GM18867 (cell line): ENCODE measurements at regions not wholly inside any gene's neighbourhood (a gene's known extent, or its start where the extent isn't known, plus 50 kb on each side); places are given as distances from the start of the nearest gene placed in this dataset.

Experiments
- ATAC-seq: cut with Tn5 transposase; IDR thresholded peaks from one replicate; pipeline ENCODE4 v1.9.1; 2021; ENCODE audit warnings: mild to moderate bottlenecking, moderate library complexity; ENCODE audit not compliant: unreplicated experiment

DNA sequence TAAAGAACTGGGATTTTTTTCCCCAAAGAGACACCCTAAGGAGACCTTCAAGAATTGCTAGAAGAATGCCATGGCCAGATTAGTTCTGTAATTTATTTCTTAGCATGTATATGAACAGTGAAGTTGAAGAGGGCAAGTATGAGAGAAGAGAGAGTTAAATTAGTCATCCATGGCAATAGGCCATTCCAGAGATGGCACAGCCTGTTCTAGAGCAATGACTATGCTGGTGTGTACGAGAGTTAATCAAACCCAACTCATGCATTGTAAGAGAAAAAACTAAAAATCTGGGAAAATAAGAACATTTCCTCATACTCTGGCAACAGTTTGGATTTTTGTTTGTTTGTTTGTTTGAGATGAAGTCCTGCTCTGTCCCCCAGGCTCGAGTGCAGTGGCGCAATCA is 112.1 kb upstream of the PIK3C3 start:
- ATAC-seq: no peak

DNA sequence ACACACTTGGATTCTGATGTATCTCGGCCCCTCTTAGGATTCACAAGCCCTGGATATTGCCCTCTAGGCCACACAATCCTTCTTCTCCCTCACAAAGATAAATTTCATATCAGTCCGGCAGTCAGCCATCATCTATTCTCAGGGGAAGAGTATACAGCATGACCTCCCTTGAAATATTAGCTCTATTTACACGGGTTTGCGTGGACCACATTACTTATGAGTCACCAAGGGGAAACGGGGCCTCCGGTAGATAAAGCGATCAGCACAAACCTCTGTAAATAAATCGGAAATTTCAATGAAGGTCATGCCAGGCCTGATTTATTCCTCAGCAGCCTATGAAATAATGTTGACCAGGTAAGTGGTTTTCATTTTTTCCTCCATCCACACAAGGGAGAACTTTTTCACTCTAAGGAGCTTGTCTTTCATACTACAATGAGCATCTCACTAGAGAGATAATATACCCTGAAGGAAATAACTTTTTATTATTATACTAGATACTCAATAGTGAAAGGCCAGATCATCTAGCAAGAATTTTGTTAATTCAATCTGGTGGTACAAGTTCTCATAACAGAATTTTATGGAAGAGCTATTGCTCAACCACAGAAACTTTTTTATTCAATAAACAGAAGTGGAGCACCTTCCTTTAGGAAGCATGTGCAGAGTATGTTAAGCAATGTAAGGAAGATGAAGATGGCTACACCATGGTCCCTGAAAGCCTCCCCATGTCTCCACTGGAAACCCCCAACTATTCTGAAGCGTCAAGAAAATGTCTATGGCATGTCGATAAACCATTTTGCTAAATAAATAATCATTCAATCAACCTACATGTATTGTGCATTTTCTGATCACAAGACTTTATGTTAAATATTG is 125.2 kb upstream of the PIK3C3 start:
- no peak for ATAC-seq

DNA sequence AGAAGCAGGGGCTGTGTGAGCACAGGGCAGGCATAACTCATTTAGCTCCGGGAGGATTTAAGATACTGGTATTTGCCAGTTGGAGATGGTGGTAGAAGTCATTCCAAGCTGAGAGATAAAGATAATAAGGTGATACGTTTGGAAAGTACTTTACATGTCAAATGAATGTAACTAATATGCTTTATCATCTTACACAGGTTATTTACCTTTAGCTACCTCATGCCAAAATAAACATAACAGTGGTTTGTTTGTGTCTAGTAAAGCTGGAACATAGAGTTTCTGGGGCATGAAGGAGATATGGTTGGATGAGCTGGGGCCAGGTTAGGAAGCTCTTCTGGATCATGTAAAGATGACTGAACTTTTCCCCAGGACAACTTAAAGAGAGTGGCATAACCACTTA is 126.9 kb upstream of the PIK3C3 start:
- no peak for ATAC-seq

DNA sequence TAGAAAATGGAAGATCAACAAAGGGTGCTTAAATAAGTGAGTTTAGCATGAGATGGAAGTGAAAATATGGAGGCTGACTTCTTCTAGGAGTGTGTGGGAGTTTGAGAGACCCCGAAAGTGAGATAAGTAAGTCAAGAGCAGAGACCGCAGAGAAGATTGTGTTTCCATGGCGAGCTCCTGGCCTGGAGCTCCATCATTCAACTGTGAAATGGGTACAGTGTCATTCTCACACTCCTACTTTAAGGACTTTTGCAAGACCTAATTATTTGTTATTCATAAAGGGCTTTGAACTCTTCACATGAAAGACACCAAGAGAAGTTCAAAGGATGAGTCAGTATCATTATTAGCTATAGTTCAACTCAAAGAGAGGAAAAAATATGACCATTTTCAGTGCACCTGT is 134.2 kb upstream of the PIK3C3 start:
- no peak for ATAC-seq

DNA sequence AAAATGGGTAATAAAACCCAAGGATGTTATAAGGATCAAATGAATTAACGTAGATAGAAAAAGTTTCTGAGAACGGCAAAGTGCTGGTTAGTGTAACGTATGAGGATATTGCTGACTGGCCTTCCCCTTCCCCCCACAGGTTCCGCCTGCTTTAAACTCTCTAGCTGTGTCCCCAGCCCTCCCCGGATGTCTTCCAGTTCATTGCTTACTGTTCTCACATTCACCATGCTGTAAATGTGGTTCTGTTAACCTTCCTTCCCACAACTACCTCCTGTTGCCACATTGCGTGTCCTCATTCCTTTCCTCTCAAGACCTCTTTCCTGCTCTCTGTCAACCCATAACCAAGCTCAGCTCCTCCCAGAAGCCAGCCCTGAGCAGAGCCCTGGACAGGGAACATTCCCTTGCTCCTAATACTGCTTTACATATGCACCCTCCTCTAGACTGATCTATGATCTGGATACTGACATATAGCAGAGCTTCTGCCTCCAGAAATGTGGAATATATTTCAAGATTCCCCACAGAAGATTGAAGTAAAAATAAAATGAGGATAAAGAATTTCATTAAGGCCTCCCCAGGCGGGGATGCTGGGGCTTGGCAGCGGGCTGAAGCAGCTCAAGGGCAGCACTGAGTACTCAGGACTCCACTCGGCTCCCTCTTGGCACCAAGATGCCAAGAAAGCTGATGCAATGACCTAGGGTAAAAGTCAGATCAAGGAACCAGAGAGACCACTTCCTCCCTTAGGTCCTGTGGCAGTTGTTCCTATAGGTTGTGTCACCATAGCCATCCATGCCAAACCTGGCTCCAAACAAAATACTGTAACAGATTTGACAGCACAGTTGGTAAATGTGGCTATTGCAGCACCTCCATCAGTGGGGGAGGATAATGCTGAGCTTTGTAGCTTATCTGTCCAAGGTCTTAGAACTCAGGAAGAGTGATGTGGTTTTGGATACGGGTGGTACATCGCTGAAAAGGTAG is 136.4 kb upstream of the PIK3C3 start:
- no peak for ATAC-seq

DNA sequence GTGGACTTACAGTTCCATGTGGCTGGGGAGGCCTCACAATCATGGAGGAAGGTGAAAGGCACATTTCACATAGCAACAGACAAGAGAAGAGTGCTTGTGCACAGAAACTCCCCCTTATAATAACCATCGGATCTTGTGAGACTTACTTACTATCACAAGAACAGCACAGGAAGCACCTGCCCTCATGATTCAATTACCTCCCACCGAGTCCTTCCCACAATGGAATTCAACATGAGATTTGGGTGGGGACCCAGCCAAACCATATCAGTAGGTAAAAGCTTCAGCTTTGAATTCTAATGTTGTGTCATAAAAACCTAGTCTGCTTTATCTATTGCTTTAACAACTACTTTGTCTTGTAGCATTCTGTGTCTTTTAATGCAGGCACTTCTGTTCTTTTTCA is 140.4 kb upstream of the PIK3C3 start:
- ATAC-seq: no peak

DNA sequence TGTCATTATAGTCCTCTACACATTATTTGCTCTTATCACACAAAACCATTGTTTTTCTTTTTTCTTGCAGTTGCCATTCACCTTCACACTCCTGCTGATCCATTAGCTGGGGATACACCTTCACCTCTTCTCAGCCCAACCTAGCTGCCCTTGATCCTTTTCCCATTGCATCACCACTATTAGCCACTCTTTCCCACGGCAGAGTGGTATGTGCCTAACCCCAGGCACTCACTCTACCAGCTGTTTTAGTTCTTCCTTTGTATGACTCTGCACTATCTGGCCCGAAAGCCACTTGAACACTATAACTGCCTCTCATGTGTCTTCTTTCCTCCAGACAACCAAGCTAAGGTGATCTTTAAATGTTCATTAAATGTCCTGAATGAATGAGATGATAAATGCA is 145.4 kb upstream of the PIK3C3 start:
- ATAC-seq: no peak

DNA sequence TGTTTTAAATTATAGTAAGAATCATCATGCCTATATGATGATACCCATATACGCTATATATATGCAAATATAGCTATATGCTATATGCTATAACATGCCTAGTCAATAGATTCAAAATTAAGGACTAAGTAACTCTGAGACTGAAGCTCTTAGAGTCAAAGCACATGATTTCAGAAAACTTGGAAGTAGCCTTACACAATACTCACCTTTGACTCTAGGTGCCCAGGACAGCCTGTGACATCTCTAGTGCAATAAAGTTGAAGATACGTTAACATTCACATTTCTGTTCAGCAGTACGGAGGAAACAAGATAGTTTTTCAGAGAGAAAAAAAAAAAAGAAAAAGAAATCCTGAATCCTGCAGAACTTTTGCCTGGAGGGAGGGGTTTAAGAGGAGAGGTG is 149.7 kb upstream of the PIK3C3 start:
- no peak for ATAC-seq

DNA sequence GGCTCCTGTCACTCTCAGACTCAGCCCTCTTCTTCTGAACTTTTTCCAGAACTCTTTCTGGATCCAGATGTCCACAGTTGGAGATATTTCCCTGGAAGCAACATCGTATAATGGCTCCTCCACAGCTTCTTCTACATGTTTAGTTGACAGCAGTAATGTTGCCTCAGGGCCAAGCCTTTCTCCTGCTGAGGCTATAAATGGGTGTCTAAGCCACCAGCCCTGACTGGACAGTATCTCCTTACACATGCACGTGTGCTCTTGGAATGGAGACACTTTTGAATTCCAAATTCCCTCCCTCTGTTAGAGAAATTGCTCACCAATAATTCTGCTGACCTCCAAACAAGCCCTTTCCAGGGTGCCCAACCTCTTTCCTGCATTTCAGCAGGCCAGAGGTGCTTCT is 156.2 kb upstream of the PIK3C3 start:
- ATAC-seq: no peak

DNA sequence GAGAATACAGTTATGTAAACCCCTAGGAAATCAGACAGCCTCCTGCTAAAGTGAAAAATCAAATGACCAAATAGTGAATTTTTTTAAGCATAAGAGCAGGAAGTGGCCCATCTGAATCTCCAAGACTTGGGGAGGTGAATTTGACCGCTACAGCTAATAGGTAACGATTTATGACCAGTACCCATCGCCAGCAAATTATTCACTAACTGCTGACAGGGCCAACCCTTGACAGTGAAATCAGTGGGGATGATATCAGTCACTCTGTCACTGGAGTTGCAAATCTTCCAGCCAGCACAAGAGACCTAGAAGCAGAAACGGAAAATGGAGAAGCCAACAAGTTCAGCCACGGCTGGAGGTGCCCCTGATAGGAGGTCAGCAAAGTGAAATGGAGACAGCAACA is 164.3 kb upstream of the PIK3C3 start:
- no peak for ATAC-seq

DNA sequence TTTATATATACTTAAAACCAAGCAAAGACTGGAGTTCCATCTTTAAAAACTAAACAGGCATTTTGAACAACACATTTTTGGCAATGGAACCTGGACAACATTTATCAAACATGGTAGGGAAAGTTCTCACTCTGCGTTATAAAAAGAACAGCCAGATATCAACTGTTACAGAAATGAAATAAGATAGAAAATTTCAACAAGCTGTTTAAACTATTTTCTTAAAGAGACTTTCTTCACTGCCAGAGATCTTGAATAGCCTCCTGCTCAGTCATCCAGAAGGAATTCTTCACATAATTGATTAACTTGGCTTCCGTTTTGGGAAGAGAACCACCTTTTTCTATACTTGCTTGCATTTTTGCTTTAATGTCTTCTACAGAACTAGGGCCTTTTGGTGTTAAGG is 166.0 kb upstream of the PIK3C3 start:
- ATAC-seq: no peak

DNA sequence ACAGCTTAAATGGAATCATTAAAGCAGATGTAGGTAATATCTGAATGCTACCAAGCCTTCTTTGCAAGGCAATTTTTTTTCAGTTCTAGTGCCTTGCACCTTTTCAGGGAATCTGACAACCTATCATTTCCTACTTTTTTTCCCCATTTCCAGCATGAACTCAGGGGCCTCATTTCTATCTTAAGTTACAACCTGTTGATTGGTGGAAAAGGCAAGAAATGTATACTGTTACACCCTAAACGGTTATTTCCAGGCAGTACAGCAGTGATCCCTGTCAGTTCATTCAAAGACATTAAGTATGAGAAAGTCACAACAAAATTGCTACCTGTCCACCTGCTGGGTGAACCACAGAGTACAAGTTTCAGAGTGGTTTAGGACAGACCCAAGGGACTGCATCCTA is 171.2 kb upstream of the PIK3C3 start:
- no peak for ATAC-seq

DNA sequence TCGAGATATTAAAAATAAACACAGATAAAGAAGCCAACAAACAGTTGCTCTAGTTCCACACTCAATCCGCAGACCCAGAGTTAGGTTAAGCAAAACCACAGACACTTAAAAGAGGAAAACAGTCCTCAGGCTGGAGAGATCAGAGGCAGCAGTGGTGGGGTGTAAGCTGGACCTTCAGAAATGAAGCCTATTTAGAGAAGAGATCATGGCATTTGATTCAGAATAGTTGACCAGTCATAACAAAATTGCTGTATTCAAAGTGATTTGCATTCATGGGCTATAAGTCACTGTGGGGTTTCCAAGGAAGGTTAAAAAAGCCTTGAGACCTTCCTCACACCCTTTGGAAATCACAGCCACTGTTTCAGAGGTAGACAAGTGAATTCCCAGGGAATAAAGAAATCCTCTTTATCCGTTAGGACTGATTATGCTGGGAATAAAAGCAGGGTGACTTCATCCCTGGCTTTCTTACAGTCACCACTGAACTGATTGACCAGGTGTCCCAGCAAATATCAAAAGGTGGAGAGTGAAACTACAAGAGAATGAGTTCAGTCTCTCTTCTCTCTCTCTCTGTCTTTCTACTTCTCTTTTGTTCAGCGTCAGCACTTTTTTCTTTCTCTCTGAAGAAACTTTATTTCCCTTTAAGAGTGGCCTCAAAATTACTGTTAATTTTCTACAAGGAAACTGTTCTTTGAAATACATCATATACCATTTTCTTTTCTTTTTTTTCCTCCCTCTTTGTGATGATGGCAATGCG is 171.8 kb upstream of the PIK3C3 start:
- ATAC-seq: no peak

DNA sequence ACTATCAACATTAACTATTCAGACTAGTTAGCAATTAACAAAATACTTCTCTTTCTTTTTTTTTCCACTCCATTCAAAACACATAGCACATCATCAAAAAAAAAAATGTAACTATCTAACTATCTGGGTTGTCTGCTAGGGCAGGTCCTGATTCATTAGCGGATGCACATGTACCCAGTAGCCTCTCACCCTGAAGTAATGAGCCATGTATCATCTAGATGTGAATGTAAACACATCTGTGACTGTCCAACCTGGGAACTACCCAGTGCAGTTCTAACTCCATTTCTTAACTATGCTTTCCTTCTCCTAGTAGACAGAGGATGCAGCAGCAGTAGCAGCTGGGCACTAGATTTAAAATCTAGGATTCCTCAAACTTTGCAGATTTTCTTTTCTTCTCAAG is 183.1 kb upstream of the PIK3C3 start:
- ATAC-seq: no peak

DNA sequence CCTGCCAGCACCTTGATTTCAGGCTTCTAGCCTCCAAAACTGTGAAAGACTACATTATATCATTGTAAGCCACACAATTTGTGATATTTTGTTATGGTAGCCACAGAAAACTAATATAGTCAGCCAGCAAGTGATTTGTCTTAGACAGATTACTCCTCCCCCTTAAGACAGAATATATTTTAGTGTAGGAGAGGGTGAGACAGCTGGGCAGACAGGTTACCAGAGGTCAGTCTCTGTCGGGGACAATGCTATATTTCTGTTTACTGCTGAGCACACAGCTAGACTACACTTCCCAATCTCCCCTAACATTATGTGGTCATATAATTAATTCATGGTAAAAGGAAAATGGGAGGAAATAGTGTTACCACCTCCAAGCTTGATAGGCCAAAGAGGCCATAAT is 185.8 kb upstream of the PIK3C3 start:
- ATAC-seq: no peak

DNA sequence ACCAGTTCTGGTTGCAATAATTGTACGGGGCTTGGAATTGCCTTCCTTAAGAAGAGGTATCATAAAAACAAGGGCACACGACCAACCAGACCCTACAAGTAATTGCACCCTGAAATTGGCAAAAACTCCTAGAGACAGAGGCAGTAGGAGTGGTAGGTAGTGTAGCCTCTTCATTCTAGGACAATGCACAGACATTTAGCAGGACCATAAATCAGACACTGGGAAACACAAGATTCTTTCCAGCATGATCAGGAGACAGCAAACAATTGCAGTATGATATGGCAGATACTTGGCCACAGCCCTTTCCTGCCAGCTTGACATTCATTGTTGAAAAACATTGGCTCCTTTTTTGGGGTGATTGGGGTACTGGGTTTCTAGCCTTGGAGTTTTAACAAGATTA is 186.6 kb upstream of the PIK3C3 start:
- ATAC-seq: no peak

DNA sequence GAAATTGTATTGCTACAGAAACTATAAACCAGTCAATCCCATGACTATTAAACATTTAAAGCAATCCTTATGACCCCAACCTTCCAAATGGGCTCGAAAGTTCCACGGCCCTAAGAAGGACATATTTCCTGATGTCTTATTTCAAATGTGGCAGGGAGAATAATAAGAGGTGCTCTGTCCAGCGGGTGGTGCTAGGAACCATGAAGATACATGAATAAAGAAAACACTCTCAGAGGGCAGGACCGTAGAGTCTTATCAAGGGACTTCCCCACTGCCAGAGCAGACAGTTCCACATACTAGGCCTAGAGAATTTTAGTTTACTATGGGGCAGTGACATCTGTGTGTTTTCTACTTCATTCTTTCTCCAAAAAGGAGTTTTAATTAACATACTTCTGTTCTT is 187.1 kb upstream of the PIK3C3 start:
- ATAC-seq: no peak

DNA sequence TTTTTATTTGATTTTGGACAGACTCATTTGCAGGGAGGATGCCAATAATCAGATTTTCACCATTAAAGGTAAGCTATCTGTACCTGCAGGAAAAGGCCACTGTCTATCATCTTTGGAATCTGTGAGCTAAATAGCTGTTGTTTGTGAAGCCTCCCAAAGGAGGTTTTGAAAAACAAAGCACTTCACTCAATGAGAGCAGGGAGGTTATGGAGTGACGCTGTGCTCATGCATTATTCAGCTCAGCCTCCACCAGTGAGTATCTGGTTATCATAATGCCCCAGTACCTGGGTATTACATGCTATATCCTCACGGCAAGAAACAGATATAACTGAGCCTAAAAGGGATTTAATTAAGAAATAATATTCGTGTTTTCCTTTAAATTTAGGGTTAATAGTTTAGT is 189.6 kb upstream of the PIK3C3 start:
- ATAC-seq: no peak

DNA sequence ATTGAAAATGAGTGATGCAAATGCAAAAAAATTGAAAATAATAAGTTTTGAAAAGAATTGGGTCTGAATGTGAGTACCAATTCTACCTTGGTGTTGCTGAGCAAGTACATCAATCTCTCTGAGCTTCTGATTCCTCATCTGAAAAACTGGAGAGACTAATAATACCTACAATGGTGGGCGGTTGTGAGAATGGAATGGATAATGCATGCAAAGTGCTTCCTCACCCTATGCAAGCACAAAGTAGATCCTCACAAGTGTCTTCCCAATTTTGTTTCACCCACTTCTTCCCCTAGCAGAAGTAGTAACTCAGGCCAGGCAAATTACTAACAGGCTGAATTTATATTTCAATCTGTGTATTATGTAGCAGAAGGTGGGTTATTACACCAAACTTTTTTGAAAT is 191.7 kb upstream of the PIK3C3 start:
- ATAC-seq: no peak

DNA sequence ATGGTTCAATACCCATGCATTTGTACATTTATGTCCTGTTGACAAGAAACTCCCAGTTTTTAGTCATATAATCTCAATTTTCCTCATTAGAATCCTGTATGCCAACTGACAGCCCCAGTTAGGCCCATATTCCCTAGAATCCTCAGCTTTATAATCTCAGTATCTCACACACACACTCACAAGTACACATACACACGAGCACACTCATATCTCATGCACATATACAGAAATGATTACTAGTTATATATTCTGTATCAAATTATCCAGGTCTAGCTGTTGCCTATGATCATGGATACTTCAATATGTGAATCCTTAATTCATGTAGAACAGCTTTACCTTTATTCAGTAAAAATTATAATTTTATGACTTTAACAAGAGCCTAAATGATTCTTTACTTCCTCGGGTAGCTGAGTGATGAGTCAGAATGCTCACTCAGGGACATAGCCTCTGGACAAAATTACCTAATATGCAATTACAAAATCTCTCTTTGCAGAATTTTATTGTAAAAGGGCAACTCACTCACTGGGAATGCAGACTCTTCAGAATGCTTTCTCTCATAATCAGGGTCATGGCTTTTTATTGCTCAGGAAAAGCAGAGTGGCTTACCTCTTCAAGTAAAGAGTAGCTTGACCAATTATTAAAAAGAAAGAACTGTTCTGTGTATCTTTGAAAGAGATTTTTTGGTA is 193.6 kb upstream of the PIK3C3 start:
- ATAC-seq: no peak

DNA sequence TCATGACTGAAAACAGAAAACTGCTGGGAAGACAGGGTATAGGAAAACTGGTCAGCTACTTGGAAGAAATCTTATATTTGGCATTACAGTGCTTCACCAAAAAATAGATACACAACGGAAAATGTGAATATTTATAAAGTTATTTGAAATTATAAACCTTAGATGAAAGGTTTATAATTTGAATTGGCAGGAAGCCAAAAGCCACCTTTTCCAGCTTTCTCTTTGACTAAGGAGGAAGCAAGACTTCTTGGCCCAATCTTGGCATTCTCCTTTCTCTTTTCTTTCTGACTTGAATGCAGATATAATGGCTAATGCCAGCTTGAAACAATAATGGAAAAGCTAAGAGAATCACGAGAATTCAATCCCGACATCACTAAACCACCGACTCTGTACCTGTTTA is 196.5 kb upstream of the PIK3C3 start:
- no peak for ATAC-seq
